ENCODE measurements at regions not wholly inside any gene's neighbourhood (a gene's known extent, or its start where the extent isn't known, plus 50 kb on each side); places are given as distances from the start of the nearest gene placed in this dataset.

DNA sequence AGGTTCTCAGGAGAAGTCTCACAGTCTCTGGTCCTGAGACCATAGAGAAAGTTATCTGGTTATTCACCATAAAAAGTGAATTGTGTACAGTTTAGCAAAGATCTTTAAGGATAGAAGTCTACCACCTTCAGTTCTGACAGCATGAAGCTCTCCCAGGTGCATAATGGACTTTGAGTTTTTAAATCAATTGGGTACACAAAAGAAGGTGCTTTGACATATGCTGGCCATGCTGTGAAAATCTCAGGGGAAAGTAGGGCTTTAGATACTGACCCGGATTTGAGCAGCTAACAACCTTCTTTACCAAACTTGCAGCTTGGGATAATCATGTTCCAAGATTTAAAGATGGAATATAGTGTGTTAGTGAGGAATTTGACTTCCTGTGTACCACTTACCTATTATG lies 264.2 kb downstream of the ZSWIM6 start:
- DNase-seq (ENCODE audit: low spot score): no peak

DNA sequence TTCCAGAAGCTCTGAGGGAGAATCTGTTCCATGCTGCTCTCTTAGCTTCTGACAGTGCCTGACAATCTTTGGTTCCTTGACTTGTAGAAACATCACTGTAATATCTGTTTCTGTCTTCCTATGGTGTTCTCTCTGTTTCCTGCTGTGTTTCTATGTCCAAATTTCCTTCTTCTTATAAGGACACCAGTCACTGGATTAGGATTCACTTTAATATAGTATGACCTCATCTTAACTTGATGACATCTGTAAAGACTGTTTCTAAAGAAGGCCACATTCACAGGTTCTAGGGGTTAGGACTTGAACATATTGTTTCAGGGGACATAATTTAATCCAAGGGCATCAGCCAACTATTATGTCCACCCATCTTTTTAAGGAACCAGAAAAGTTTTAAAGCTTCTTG lies 265.6 kb downstream of the ZSWIM6 start:
- no peak for DNase-seq (ENCODE audit: low spot score)

DNA sequence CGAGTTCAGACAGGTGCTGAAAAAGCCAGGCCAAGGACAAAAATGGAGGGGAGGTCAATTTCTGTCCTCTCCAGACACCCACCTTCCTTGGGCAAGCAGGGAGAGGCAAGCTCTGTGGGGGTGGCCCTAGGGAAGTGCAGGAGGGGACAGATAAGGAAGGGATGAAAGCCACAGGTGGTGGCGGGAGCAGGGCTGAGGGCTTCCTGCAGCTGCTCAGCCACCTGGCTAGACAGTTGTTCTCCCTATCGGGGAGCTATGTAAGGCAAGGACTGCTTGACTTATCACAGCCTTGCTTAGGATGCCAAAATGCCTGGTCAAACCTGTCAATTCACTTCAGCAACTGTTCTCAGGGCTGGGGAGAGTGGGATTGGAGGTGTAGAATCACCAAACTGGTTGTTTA lies 266.1 kb downstream of the ZSWIM6 start:
- DNase-seq (ENCODE audit: low spot score): no peak

GRCh38 chr5:61599370-61600122 lies 267.5 kb downstream of the ZSWIM6 start:
- no peak for DNase-seq (ENCODE audit: low spot score)

DNA sequence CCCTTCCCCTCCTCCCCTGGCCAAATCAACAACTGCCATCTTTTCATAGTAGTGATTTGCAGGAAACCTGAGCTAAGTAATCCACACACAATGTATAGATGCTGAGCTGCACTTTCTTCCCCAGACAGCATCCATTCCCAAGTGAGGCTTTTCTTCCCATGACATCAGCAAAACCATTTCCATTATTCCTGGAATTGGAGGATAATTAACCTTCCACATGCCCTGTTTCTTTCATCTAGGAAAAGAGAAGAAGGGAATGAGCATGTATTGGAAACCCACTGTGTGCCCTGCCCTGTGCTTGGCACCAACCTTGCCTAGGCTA lies 268.0 kb downstream of the ZSWIM6 start:
- DNase-seq (ENCODE audit: low spot score): no peak

- no peak for DNase-seq (ENCODE audit: low spot score)
Measured at GRCh38 chr5:61600945-61601511, 269.0 kb downstream of the ZSWIM6 start.

GRCh38 chr5:61603211-61603908 lies 271.3 kb downstream of the ZSWIM6 start:
- DNase-seq (ENCODE audit: low spot score): no peak

GRCh38 chr5:61604076-61605025 lies 272.3 kb downstream of the ZSWIM6 start:
- no peak for DNase-seq (ENCODE audit: low spot score)

DNA sequence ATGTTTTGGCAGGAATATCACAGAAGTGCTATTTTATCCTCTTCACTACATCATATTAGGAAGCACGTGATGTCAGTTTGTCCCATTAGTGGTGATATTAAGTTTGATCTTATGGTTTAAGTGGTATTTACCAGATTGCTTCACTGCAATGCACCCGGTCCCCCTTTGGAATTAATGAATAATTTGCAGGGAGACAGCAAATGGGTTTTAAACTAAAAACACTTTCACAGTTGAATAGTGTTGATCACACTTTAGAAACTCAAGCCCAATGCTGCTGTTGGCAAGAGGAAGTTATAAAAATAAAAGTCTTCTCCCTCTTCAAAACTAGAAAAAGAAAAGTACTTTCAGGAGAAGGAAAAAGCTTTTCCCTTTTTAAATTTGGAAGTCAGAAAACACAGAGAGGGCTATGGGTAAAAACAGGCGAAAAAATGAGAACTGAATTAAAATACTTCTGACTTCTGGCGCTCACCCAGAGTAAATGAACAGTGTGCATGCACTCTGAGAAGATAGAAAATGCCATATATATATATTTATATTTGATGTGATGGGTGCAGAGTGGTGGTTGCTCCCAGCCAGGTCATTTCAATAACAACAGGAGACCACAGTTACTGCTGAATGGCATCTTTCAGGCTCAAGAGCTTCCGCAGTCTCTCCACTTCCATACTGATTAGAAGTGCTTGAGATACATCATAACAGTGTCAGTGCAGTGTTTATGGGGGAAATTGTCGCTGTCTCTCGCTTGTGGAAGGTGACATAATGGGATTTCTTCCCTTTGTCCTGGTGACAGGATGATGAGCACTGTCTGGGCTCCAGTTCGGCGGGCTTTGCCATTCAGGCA lies 278.0 kb downstream of the ZSWIM6 start:
- no peak for DNase-seq (ENCODE audit: low spot score)

DNA sequence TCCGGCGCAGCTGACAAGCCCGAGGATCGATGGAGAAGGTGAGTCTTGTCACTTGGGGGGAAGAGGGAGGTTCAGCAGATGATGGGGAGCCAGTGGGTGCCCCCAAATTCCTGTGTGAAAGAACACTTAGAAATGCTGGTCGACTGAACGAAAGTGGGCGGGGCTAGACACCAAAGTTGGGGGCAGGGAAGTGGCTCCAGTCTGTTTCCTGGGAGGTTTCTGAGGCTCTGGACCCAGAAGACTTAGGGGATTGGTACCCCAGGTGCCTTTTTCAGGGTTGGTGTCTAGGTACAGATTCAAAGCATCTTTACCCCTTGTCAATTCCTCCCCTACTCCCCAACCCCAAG lies 278.6 kb downstream of the ZSWIM6 start:
- no peak for DNase-seq (ENCODE audit: low spot score)

- no peak for DNase-seq (ENCODE audit: low spot score)
Measured at GRCh38 chr5:61612431-61612830, 280.4 kb downstream of the ZSWIM6 start.

DNA sequence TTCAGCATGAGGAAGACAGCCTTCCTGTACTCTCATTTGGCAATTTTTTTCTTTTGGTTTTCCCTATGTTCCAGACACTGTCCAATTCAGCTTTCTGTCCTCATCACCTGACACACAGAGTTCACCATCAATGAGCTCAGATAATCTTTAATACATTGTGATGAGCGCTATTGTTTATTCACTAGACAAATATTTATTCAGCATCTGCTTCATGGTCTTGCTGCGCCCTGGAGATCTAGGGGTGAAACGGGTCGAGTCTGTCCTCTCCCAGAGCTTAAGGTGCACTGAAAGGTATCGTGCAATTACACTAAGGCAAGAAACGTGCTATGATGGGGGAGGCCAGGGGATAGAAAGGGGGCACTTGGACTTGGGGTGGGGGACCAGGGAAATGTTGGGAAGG lies 281.6 kb downstream of the ZSWIM6 start:
- no peak for DNase-seq (ENCODE audit: low spot score)

GRCh38 chr5:61614606-61615005 lies 282.5 kb downstream of the ZSWIM6 start:
- no peak for DNase-seq (ENCODE audit: low spot score)

DNA sequence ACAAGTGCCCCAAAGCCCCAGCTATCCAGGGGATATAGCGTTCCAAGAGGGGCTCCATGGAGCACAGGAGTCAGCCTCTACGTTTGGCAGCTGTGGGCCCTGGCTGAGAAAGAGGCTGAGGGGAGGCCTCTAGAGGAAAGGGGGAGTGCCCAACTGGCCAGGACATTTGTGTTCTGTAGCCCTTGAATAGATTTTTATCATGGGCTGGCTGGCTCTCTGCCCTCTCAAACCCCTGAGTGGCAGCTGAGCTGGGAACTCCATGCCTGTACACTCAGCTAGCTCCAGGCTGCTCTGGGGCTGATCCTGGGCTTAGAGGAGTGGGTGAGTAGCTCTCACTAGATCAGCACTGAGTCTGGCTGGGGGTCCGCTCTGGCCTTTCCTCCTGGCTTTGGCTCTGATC lies 285.0 kb downstream of the ZSWIM6 start:
- DNase-seq (ENCODE audit: low spot score): no peak

DNA sequence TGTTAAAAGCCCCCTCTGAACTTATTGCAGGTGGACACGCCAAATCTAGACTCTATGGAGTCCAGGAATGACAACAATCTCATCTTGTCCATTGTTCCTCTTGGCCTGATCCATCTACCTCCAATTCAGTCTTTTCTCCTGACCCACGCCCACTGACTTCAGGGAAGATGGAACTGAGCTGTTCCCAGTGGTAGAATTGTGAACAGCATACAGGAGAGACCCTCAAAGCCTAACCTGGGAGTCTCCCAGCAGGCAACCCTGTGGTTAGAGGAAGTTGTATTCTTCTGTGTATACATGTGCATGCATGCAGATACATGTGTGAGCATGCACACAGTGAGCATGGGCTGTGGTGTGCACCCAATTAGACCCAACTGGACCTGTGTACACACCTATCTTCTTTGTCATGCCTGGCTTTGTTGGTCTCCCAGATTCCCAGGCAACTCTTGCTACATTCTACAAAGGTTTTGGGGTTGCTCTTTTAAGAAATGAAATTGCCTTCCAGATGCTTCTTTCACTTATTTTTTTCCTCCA lies 286.0 kb downstream of the ZSWIM6 start:
- no peak for DNase-seq (ENCODE audit: low spot score)

GRCh38 chr5:61618577-61618976 lies 286.5 kb downstream of the ZSWIM6 start:
- DNase-seq (ENCODE audit: low spot score): no peak

GRCh38 chr5:61619289-61619688 lies 287.2 kb downstream of the ZSWIM6 start:
- no peak for DNase-seq (ENCODE audit: low spot score)

DNA sequence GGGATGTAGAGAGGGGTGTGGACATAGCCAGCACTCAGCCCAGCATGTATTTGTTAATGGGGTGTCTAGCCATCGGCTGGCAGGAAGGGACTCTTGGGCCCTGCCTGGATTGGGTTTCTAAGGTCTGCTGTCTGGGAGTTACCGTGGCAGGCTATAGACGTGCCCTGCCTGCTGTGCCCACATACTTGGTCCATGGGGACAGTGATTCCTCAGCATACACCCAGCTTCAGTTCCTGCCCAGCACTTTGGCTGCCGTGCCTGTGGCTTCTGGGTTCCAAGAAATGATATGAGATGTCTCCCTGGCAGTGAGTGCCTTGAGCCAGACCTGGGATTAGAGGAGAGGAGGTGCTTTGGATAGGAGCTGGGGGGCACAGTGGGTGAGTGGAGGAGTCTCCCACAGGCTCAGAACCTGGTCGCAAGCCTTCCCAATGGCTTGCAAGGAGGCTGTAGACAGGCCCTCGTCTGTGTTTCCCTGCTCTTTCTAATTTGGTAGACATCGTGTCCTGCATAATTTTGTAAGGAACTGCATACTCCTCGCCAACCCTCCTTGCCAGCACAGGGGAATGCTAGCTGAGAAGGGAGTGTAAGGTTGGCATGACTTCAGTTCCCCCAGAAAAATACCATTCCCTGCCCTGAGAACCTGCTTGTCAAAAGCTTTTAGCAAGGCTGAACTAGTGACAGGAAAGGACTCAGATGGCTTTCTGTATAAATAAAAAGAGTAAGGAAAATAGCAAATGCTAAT lies 287.9 kb downstream of the ZSWIM6 start:
- DNase-seq (ENCODE audit: low spot score): no peak

GRCh38 chr5:61620699-61621182 lies 288.7 kb downstream of the ZSWIM6 start:
- no peak for DNase-seq (ENCODE audit: low spot score)

DNA sequence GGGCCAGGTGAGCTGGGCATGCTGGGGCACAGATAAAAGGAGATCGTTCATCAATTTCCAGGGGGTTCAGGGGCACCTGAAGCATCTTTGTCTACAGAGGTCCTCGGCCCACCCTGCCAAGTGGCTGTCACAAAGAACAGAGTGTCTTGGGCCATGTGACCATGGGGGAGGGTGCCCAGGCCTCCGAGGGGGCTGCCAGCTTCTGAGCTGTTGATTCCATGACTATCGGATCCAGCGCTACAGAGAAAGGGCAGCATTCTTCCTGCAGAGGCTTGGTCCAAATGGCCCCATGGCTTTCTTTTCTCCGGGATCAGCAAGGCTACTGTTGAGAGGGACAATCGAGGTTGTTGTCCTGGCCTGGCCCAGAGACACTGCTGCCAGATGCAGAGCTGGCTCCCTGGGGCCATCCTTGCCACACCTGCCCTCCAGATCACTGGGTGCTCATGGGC lies 289.2 kb downstream of the ZSWIM6 start:
- no peak for DNase-seq (ENCODE audit: low spot score)

Measured in CD4-positive, alpha-beta T cell treated with Interleukin-6 at 100 ng/mL for 8 hours (primary cell).